GM23338 (cell line): ENCODE measurements at regions not wholly inside any gene's neighbourhood (a gene's known extent, or its start where the extent isn't known, plus 50 kb on each side); places are given as distances from the start of the nearest gene placed in this dataset.

ENCODE experiments used
- ATAC-seq: fragments of 200-7000 bp; cut with Tn5 transposase; 3 replicates; pipeline ENCODE4 v1.9.1; 2020
- DNase-seq: peaks from one replicate; pipeline ENCODE4 v3.0.0-alpha.2; 2015; ENCODE audit warnings: low spot score
- H2AFZ ChIP-seq: fragments of 200-600 bp; sonication (generic); 2 replicates; pipeline ENCODE4 v1.8.0; 2016; ENCODE audit warnings: antibody characterized with exemption, mild to moderate bottlenecking, moderate library complexity
- H3F3A ChIP-seq: fragments of 200-600 bp; sonication (generic); replicated peaks from 2 replicates; pipeline ENCODE4 v1.8.0; 2017; ENCODE audit warnings: antibody characterized with exemption, mixed run types, low read depth
- H3K27ac ChIP-seq: fragments of 200-600 bp; sonication (generic); 2 replicates; pipeline ENCODE4 v1.6.1; 2016; ENCODE audit warnings: low read depth
- H3K27me3 ChIP-seq: fragments of 200-600 bp; sonication (generic); 2 replicates; pipeline ENCODE4 v1.8.0; 2016; ENCODE audit warnings: mild to moderate bottlenecking, mixed run types, moderate library complexity; ENCODE audit not compliant: insufficient read depth
- H3K36me3 ChIP-seq: fragments of 200-600 bp; sonication (generic); 2 replicates; pipeline ENCODE4 v1.8.0; 2016; ENCODE audit warnings: mild to moderate bottlenecking; ENCODE audit not compliant: insufficient read depth
- H3K4me1 ChIP-seq: fragments of 200-600 bp; sonication (generic); 2 replicates; pipeline ENCODE4 v1.8.0; 2016; ENCODE audit warnings: mild to moderate bottlenecking, moderate library complexity; ENCODE audit not compliant: insufficient read depth
- H3K4me2 ChIP-seq: fragments of 200-600 bp; sonication (generic); 2 replicates; pipeline ENCODE4 v1.7.1; 2017; ENCODE audit warnings: mixed run types
- H3K4me3 ChIP-seq: fragments of 200-600 bp; sonication (generic); 2 replicates; pipeline ENCODE4 v1.6.1; 2016; ENCODE audit warnings: mixed run types
- H3K79me2 ChIP-seq: fragments of 200-600 bp; sonication (generic); replicated peaks from 2 replicates; pipeline ENCODE4 v1.8.0; 2017; ENCODE audit warnings: mild to moderate bottlenecking; ENCODE audit not compliant: insufficient read depth
- H3K9me2 ChIP-seq: fragments of 200-600 bp; sonication (generic); 2 replicates; pipeline ENCODE4 v1.8.0; 2017; ENCODE audit not compliant: insufficient read depth
- H4K20me1 ChIP-seq: fragments of 200-600 bp; sonication (generic); replicated peaks from 2 replicates; pipeline ENCODE4 v1.8.0; 2017; ENCODE audit warnings: mild to moderate bottlenecking; ENCODE audit not compliant: insufficient read depth
- H3K27ac Mint-ChIP-seq: 2 replicates; pipeline ENCODE4 v1.8.0; 2020; ENCODE audit warnings: inconsistent platforms, mild to moderate bottlenecking, moderate library complexity, mixed read lengths
- H3K27me3 Mint-ChIP-seq: 3 replicates; pipeline ENCODE4 v1.8.0; 2022; ENCODE audit warnings: low read depth, mild to moderate bottlenecking, moderate library complexity, mixed read lengths, inconsistent platforms; ENCODE audit not compliant: insufficient read depth, poor library complexity
- H3K36me3 Mint-ChIP-seq: 3 replicates; pipeline ENCODE4 v1.8.0; 2021; ENCODE audit warnings: low read depth, mild to moderate bottlenecking, inconsistent platforms, moderate library complexity, mixed read lengths
- H3K4me1 Mint-ChIP-seq: 3 replicates; pipeline ENCODE4 v1.8.0; 2020; ENCODE audit warnings: mild to moderate bottlenecking, inconsistent platforms, mixed read lengths
- H3K4me3 Mint-ChIP-seq: 3 replicates; pipeline ENCODE4 v1.8.0; 2021; ENCODE audit warnings: moderate library complexity, mild to moderate bottlenecking, inconsistent platforms, mixed read lengths
- H3K9me3 Mint-ChIP-seq: 3 replicates; pipeline ENCODE4 v1.8.0; 2020; ENCODE audit warnings: moderate library complexity, mild to moderate bottlenecking, inconsistent platforms, mixed read lengths
- CREB1 ChIP-seq: fragments of 250-450 bp; sonication (Bioruptor Pico); IDR thresholded peaks from 2 replicates; pipeline ENCODE4 v1.5.0; 2020; ENCODE audit warnings: low read depth, mild to moderate bottlenecking, moderate library complexity
- CTCF ChIP-seq, 2 experiments: fragments of 200-600 bp in 1 of 2; sonication (generic) in 1 of 2; conservative IDR thresholded peaks; 2 replicates each; pipeline versions ENCODE4 v1.5.1 to v1.6.1; 2016 to 2017; ENCODE audit warnings: antibody characterized with exemption in 2 of 2, low read depth in 2 of 2, mild to moderate bottlenecking in 2 of 2, moderate library complexity in 1 of 2
- ETS1 ChIP-seq: IDR thresholded peaks from 2 replicates; pipeline ENCODE4 v1.6.1; 2016; ENCODE audit warnings: antibody characterized with exemption
- EZH2 ChIP-seq: fragments of 200-600 bp; sonication (generic); IDR thresholded peaks from one replicate; pipeline ENCODE4 v1.8.0; 2017; ENCODE audit warnings: antibody characterized with exemption, mild to moderate bottlenecking, low read depth; ENCODE audit not compliant: unreplicated experiment
- EZH2phosphoT487 ChIP-seq: fragments of 200-600 bp; sonication (generic); IDR thresholded peaks from one replicate; pipeline ENCODE4 v1.8.1; 2018; ENCODE audit warnings: antibody characterized with exemption; ENCODE audit not compliant: unreplicated experiment
- JUNB ChIP-seq: IDR thresholded peaks from one replicate; pipeline ENCODE4 v1.6.1; 2016; ENCODE audit warnings: antibody characterized with exemption; ENCODE audit not compliant: unreplicated experiment
- POLR2AphosphoS5 ChIP-seq: IDR thresholded peaks from 2 replicates; pipeline ENCODE4 v1.6.1; 2016; ENCODE audit warnings: antibody characterized with exemption, low read depth
- REST ChIP-seq: IDR thresholded peaks from one replicate; pipeline ENCODE4 v1.6.1; 2018; ENCODE audit warnings: antibody characterized with exemption; ENCODE audit not compliant: unreplicated experiment
- STAT1 ChIP-seq: IDR thresholded peaks from one replicate; pipeline ENCODE4 v1.6.1; 2016; ENCODE audit warnings: antibody characterized with exemption; ENCODE audit not compliant: unreplicated experiment
- ZNF114 ChIP-seq: fragments of 250-450 bp; sonication (Bioruptor Pico); IDR thresholded peaks from 2 replicates; pipeline ENCODE4 v1.5.0; 2020; ENCODE audit warnings: mild to moderate bottlenecking, moderate library complexity
- ZNF331 ChIP-seq: fragments of 250-450 bp; sonication (Bioruptor Pico); IDR thresholded peaks from 2 replicates; pipeline ENCODE4 v1.5.0; 2020; ENCODE audit warnings: low read depth, mild to moderate bottlenecking, moderate library complexity
- ZNF462 ChIP-seq: fragments of 250-450 bp; sonication (Bioruptor Pico); IDR thresholded peaks from 2 replicates; pipeline ENCODE4 v1.5.0; 2020; ENCODE audit warnings: mild to moderate bottlenecking, moderate library complexity

GRCh38 chr2:173822889-173823542 lies 142.2 kb downstream of the SP3 start (continued):
- TF ChIP-seq ETS1 (no peak), STAT1 (no peak), POLR2AphosphoS5 (no peak), CREB1 (CRISPR knock-in tag) (no peak)

- no peaks in the 10 kb centered on the region for H3F3A ChIP-seq
- Mint-ChIP-seq H3K4me1 (no peaks in the 10 kb centered on the region; the same call in 2 of the 3 replicates), H3K36me3 (no peaks in the 10 kb centered on the region; the same call in 2 of the 3 replicates), H3K27me3 (peaks cover 7% of the 10 kb centered on the region), H3K27ac (no peak overlapping the region), H3K4me3 (no peak overlapping the region), H3K9me3 (no peaks in the 10 kb centered on the region)
- H3K4me2 ChIP-seq, result no peak overlapping the region
- H3K27me3 ChIP-seq, result no peaks in the 10 kb centered on the region
- H3K79me2 ChIP-seq, result no peaks in the 10 kb centered on the region
- ATAC-seq (peak; percentile 31), DNase-seq (no peak)
- 0 out of 2 replicates have a peak, but pooled peaks cover 5% of the 10 kb centered on the region for H3K9me2 ChIP-seq
- H3K4me1 ChIP-seq, result no peaks in the 10 kb centered on the region
- no peak overlapping the region for H3K4me3 ChIP-seq
- H2AFZ ChIP-seq, result no peak overlapping the region
- no peak overlapping the region for H3K27ac ChIP-seq
- no peaks in the 10 kb centered on the region for H4K20me1 ChIP-seq
- H3K36me3 ChIP-seq, result no peaks in the 10 kb centered on the region
- no peak for TF ChIP-seq EZH2phosphoT487
- no peak for TF ChIP-seq REST
- TF ChIP-seq ZNF462 (CRISPR knock-in tag), result no peak
- TF ChIP-seq STAT1, result no peak
- TF ChIP-seq JUNB, result no peak
- TF ChIP-seq ZNF114 (CRISPR knock-in tag), result no peak
- TF ChIP-seq ZNF331 (CRISPR knock-in tag), result no peak
- no peak for TF ChIP-seq CTCF (conservative IDR thresholded peaks at IDR 0.05; ENCODE audit: low read depth in 2 of 2)
- TF ChIP-seq CREB1 (CRISPR knock-in tag), result no peak
- TF ChIP-seq POLR2AphosphoS5, result no peak
- TF ChIP-seq EZH2, result no peak
These were observed 141.6 kb downstream of the SP3 start for GRCh38 chr2:173823543-173823939.
